Activated CD8-positive, alpha-beta T cell treated with anti-CD3 and anti-CD28 coated beads for 36 hours (primary cell): ENCODE measurements at regions not wholly inside any gene's neighbourhood (a gene's known extent, or its start where the extent isn't known, plus 50 kb on each side); places are given as distances from the start of the nearest gene placed in this dataset.

Experiments
- ATAC-seq: fragments of 200-7000 bp; cut with Tn5 transposase; one replicate; pipeline ENCODE4 v1.10.0; 2021; ENCODE audit warnings: mild to moderate bottlenecking, moderate library complexity
- CTCF ChIA-PET: fragments of 350-600 bp; sonication (Branson Sonifier 250); formaldehyde crosslinking; loops from one replicate; lab custom pipeline; 2021; ENCODE audit warnings: antibody characterized with exemption; lab: Charles Lee
- POLR2A ChIA-PET: fragments of 350-600 bp; sonication (Branson Sonifier 250); formaldehyde crosslinking; loops from one replicate; lab custom pipeline; 2021; ENCODE audit warnings: antibody characterized with exemption; lab: Charles Lee
- DNase-seq: peaks from one replicate; pipeline ENCODE4 v3.0.0-alpha.2; 2020
- H3K27ac Mint-ChIP-seq: one replicate; pipeline ENCODE4 v1.8.0; 2021; ENCODE audit warnings: mild to moderate bottlenecking, mixed read lengths
- H3K27me3 Mint-ChIP-seq: one replicate; pipeline ENCODE4 v1.8.0; 2021; ENCODE audit warnings: mixed read lengths
- H3K36me3 Mint-ChIP-seq: one replicate; pipeline ENCODE4 v1.8.0; 2021; ENCODE audit warnings: low read depth, mixed read lengths
- H3K4me1 Mint-ChIP-seq: one replicate; pipeline ENCODE4 v1.8.0; 2021; ENCODE audit warnings: low read depth, mixed read lengths
- H3K4me3 Mint-ChIP-seq: one replicate; pipeline ENCODE4 v1.8.0; 2021; ENCODE audit warnings: mild to moderate bottlenecking, moderate library complexity, mixed read lengths
- H3K9me3 Mint-ChIP-seq: one replicate; pipeline ENCODE4 v1.8.0; 2021; ENCODE audit warnings: mixed read lengths
- CTCF ChIP-seq: fragments of 200-600 bp; IDR thresholded peaks from one replicate; pipeline ENCODE4 v1.8.0; 2022; ENCODE audit warnings: antibody characterized with exemption, mild to moderate bottlenecking
- intact Hi-C: fragments of 100-400 bp; cut with micrococcal nuclease; formaldehyde crosslinking; loops from one replicate; pipeline ENCODE4 v1.10.0; 2022

- peaks cover 3% of the 10 kb centered on the region for H3K27me3 Mint-ChIP-seq
- intact Hi-C loops: no loop called here
- TF ChIP-seq CTCF: no peak
- ATAC-seq: no peak
- CTCF ChIA-PET: no interaction called here
- H3K36me3 Mint-ChIP-seq: no peaks in the 10 kb centered on the region
- DNase-seq: no peak
- no peak overlapping the region for H3K27ac Mint-ChIP-seq
- no peaks in the 10 kb centered on the region for H3K9me3 Mint-ChIP-seq
- H3K4me3 Mint-ChIP-seq: no peak overlapping the region
- H3K4me1 Mint-ChIP-seq: no peaks in the 10 kb centered on the region
- POLR2A ChIA-PET: no interaction called here
Measured at GRCh38 chr2:122020377-122020776, 264.9 kb downstream of the TSN start.

- no peak overlapping the region for H3K4me3 Mint-ChIP-seq
- H3K4me1 Mint-ChIP-seq: no peaks in the 10 kb centered on the region
- DNase-seq (no peak), ATAC-seq (no peak)
- H3K36me3 Mint-ChIP-seq: no peaks in the 10 kb centered on the region
- ChIA-PET CTCF (no interaction called here), POLR2A (no interaction called here)
- H3K27ac Mint-ChIP-seq: no peak overlapping the region
- TF ChIP-seq CTCF: no peak
- no peaks in the 10 kb centered on the region for H3K9me3 Mint-ChIP-seq
- intact Hi-C loops: no loop called here
- peaks cover 3% of the 10 kb centered on the region for H3K27me3 Mint-ChIP-seq
Measured at GRCh38 chr2:122021941-122022340, 266.5 kb downstream of the TSN start.

- Mint-ChIP-seq H3K9me3 (no peaks in the 10 kb centered on the region), H3K4me1 (no peaks in the 10 kb centered on the region), H3K36me3 (no peaks in the 10 kb centered on the region), H3K27ac (no peak overlapping the region), H3K27me3 (peaks cover 3% of the 10 kb centered on the region), H3K4me3 (no peak overlapping the region)
- DNase-seq (no peak), ATAC-seq (no peak)
- TF ChIP-seq CTCF: no peak
- intact Hi-C loops: no loop called here
- POLR2A ChIA-PET: no interaction called here
- CTCF ChIA-PET: no interaction called here
Measured at GRCh38 chr2:122022531-122022930, 267.1 kb downstream of the TSN start.

GRCh38 chr2:122023059-122023864, 267.8 kb downstream of the TSN start:
- Mint-ChIP-seq H3K36me3 (no peaks in the 10 kb centered on the region), H3K4me3 (no peak overlapping the region), H3K27ac (no peak overlapping the region), H3K9me3 (no peaks in the 10 kb centered on the region), H3K27me3 (peaks cover 3% of the 10 kb centered on the region), H3K4me1 (no peaks in the 10 kb centered on the region)
- TF ChIP-seq CTCF: no peak
- intact Hi-C loops: no loop called here
- CTCF ChIA-PET: no interaction called here
- POLR2A ChIA-PET: no interaction called here
- ATAC-seq (no peak), DNase-seq (no peak)

GRCh38 chr2:122027510-122028217, 272.2 kb downstream of the TSN start:
- intact Hi-C loops: no loop called here
- Mint-ChIP-seq H3K27me3 (peaks cover 1% of the 10 kb centered on the region), H3K27ac (no peak overlapping the region), H3K9me3 (no peaks in the 10 kb centered on the region), H3K4me1 (no peaks in the 10 kb centered on the region), H3K36me3 (no peaks in the 10 kb centered on the region), H3K4me3 (no peak overlapping the region)
- ChIA-PET CTCF (no interaction called here), POLR2A (no interaction called here)
- ATAC-seq (no peak), DNase-seq (no peak)
- no peak for TF ChIP-seq CTCF
